ENCODE measurements at regions not wholly inside any gene's neighbourhood (a gene's known extent, or its start where the extent isn't known, plus 50 kb on each side); places are given as distances from the start of the nearest gene placed in this dataset.

GRCh38 chr17:79535728-79536025 lies 75.2 kb downstream of the RBFOX3 start:
- no peaks in the 10 kb centered on the region for H4K20me1 ChIP-seq (ENCODE audit: control insufficient read depth, extremely low read depth, insufficient read depth, low read length)
- H3K4me1 ChIP-seq (ENCODE audit: control insufficient read depth, extremely low read depth, insufficient read depth, low read length): no peaks in the 10 kb centered on the region
- H3K9me1 ChIP-seq (ENCODE audit: control insufficient read depth, extremely low read depth, insufficient read depth, low read length): no peaks in the 10 kb centered on the region
- DNase-seq (ENCODE audit: low read depth, low spot score) (no peak), FAIRE-seq (no peak)
- no peak for TF ChIP-seq EZH2 (IDR thresholded peaks at IDR 0.05; ENCODE audit: low read length)
- TF ChIP-seq CTCF (optimal IDR thresholded peaks at IDR 0.05 in 1 of 3, IDR thresholded peaks at IDR 0.05 in 1 of 3, conservative IDR thresholded peaks at IDR 0.05 in 1 of 3; ENCODE audit: extremely low read depth in 1 of 3, insufficient read depth in 2 of 3, low read length in 3 of 3): no peak
- no peak overlapping the region for H2AFZ ChIP-seq (ENCODE audit: control insufficient read depth, low read length)
- no peak overlapping the region for H3K4me3 ChIP-seq (ENCODE audit: control insufficient read depth in 2 of 3, extremely low read depth in 1 of 3, insufficient read depth in 2 of 3, low read depth in 1 of 3, low read length in 3 of 3)
- dilution Hi-C loops (cut with MboI; ENCODE audit: extremely low pct_ligation_motif_present, low sequenced_read_pairs): no loop called here
- no peak overlapping the region for H3K9ac ChIP-seq (ENCODE audit: control insufficient read depth, extremely low read depth, insufficient read depth, low read length)
- no peak overlapping the region for H3K4me2 ChIP-seq (ENCODE audit: control insufficient read depth, extremely low read depth, insufficient read depth, low read depth, low read length)
- no peaks in the 10 kb centered on the region for H3K36me3 ChIP-seq (ENCODE audit: control insufficient read depth in 2 of 2, extremely low read depth in 1 of 2, insufficient read depth in 2 of 2, low read length in 2 of 2)
- no peaks in the 10 kb centered on the region for H3K9me3 ChIP-seq (ENCODE audit: control insufficient read depth, low read depth, low read length)
- no peaks in the 10 kb centered on the region for H3K79me2 ChIP-seq (ENCODE audit: control insufficient read depth, insufficient read depth, low read length)
- H3K27ac ChIP-seq (ENCODE audit: control insufficient read depth, insufficient read depth, low read length): no peak overlapping the region
- H3K27me3 ChIP-seq (ENCODE audit: control insufficient read depth, extremely low read depth, insufficient read depth, low read length): peaks cover 9% of the 10 kb centered on the region

- Histone ChIP-seq H4K20me1 (ENCODE audit: control insufficient read depth, extremely low read depth, insufficient read depth, low read length) (no peaks in the 10 kb centered on the region), H3K36me3 (ENCODE audit: control insufficient read depth in 2 of 2, extremely low read depth in 1 of 2, insufficient read depth in 2 of 2, low read length in 2 of 2) (no peaks in the 10 kb centered on the region), H3K4me1 (ENCODE audit: control insufficient read depth, extremely low read depth, insufficient read depth, low read length) (no peaks in the 10 kb centered on the region), H2AFZ (ENCODE audit: control insufficient read depth, low read length) (no peak overlapping the region), H3K27ac (ENCODE audit: control insufficient read depth, insufficient read depth, low read length) (no peak overlapping the region), H3K79me2 (ENCODE audit: control insufficient read depth, insufficient read depth, low read length) (no peaks in the 10 kb centered on the region), H3K9me1 (ENCODE audit: control insufficient read depth, extremely low read depth, insufficient read depth, low read length) (no peaks in the 10 kb centered on the region), H3K4me2 (ENCODE audit: control insufficient read depth, extremely low read depth, insufficient read depth, low read depth, low read length) (no peak overlapping the region), H3K27me3 (ENCODE audit: control insufficient read depth, extremely low read depth, insufficient read depth, low read length) (peaks cover 11% of the 10 kb centered on the region), H3K4me3 (ENCODE audit: control insufficient read depth in 2 of 3, extremely low read depth in 1 of 3, insufficient read depth in 2 of 3, low read depth in 1 of 3, low read length in 3 of 3) (no peak overlapping the region), H3K9ac (ENCODE audit: control insufficient read depth, extremely low read depth, insufficient read depth, low read length) (no peak overlapping the region), H3K9me3 (ENCODE audit: control insufficient read depth, low read depth, low read length) (no peaks in the 10 kb centered on the region)
- no peak for FAIRE-seq
- DNase-seq (ENCODE audit: low read depth, low spot score): no peak
- dilution Hi-C loops (cut with MboI; ENCODE audit: extremely low pct_ligation_motif_present, low sequenced_read_pairs): no loop called here
- TF ChIP-seq CTCF (optimal IDR thresholded peaks at IDR 0.05 in 1 of 3, IDR thresholded peaks at IDR 0.05 in 1 of 3, conservative IDR thresholded peaks at IDR 0.05 in 1 of 3; ENCODE audit: extremely low read depth in 1 of 3, insufficient read depth in 2 of 3, low read length in 3 of 3) (no peak), EZH2 (IDR thresholded peaks at IDR 0.05; ENCODE audit: low read length) (no peak)
Measured at GRCh38 chr17:79534851-79535727, 75.8 kb downstream of the RBFOX3 start.

Measured in keratinocyte (primary cell).